Stimulated activated effector memory CD8-positive, alpha-beta T cell treated with anti-CD3 and anti-CD28 coated beads, Interleukin-12 subunit alpha, Interleukin-12 subunit beta, amount 100 ng/mL, for 72 hours (primary cell): ENCODE measurements at regions not wholly inside any gene's neighbourhood (a gene's known extent, or its start where the extent isn't known, plus 50 kb on each side); places are given as distances from the start of the nearest gene placed in this dataset.
A peak's percentile ranks its signal among the peaks of the same experiment; 100 is the strongest.
"Not testable (repeated sequence)": the region's sequence is repeated elsewhere in the genome, so short reads cannot be mapped to it uniquely, and the experiment has no call there.

ENCODE experiments used
- ATAC-seq: fragments of 150-1000 bp; cut with Tn5 transposase; 2 replicates; pipeline ENCODE4 v1.10.0; 2021
- DNase-seq, 2 donors: peaks; one replicate each; pipeline ENCODE4 v3.0.0; 2021 to 2022; ENCODE audit warnings: low spot score in 2 of 2
- H3K27ac Mint-ChIP-seq: one replicate; pipeline ENCODE4 v1.8.0; 2022; ENCODE audit warnings: mild to moderate bottlenecking, mixed read lengths
- H3K36me3 Mint-ChIP-seq: one replicate; pipeline ENCODE4 v1.8.0; 2022; ENCODE audit warnings: mild to moderate bottlenecking, mixed read lengths
- H3K4me1 Mint-ChIP-seq: one replicate; pipeline ENCODE4 v1.8.0; 2022; ENCODE audit warnings: mixed read lengths
- H3K4me3 Mint-ChIP-seq: one replicate; pipeline ENCODE4 v1.8.0; 2022; ENCODE audit warnings: mild to moderate bottlenecking, mixed read lengths
- H3K9me3 Mint-ChIP-seq: one replicate; pipeline ENCODE4 v1.8.0; 2022; ENCODE audit warnings: mixed read lengths

DNA sequence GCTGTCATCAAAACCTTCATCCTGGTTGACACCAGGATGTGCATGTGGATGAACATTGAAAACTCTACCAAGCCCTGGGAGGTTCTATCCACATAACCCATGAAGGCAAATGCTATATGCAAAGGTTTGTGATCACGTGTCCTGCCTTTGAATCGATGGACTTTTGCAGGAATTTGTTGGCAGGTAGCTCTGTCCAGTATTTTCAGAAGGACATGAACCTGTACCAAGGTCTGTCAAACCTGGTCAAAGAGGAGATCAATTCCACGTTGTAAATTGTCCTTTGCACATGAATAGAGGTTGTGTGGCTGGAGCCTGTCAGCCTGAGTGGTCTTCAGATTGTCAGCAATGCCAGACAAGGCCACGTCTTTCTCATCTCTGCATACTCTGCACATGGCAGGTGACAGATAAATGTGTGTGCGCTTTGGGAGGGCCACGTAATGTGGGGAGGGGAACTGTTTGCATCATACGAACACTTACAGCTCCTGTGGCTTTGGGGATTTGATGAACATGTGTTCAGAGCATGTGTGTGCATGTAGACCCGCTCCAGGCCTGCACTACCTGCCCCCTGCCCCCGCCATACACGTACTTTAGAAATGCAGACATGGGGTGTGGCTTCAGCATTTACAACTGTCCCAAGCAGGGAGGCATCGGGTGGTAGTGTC is 169.1 kb downstream of the ERMARD start:
- no peak overlapping the region for H3K27ac Mint-ChIP-seq
- peaks cover 6% of the 10 kb centered on the region for H3K4me1 Mint-ChIP-seq
- H3K36me3 Mint-ChIP-seq: no peaks in the 10 kb centered on the region
- DNase-seq: no peak
- no peak for ATAC-seq
- no peaks in the 10 kb centered on the region for H3K9me3 Mint-ChIP-seq
- H3K4me3 Mint-ChIP-seq: no peak overlapping the region

DNA sequence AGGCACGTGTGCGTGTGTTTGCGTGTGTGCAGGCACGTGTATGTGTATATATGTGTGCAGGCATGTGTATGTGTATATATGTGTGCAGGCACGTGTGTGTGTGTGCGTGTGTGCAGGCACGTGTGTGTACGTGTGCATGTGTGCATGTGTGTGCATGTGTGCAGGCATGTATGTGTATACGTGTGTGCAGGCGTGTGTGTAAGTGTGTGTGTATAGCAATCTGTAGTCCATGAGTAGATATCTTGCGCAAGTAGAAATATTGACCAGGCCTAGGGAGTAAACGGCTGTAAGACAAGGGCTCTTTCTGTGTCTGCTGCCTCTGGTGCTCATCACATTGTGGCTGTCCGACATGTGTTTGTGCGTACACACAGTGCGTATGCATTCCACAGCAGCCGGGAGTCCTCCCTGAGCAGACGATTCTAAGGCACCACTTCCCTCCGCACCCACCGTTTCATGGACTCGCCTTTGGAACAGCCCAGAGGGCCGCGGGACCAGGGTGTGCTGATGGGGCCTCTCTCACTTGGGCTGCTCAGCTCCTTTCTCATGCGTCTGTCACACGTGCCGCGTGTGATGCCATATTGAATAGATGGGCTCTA is 167.6 kb downstream of the ERMARD start:
- Mint-ChIP-seq H3K4me1 (peaks cover 6% of the 10 kb centered on the region), H3K27ac (no peak overlapping the region), H3K4me3 (no peak overlapping the region)

DNA sequence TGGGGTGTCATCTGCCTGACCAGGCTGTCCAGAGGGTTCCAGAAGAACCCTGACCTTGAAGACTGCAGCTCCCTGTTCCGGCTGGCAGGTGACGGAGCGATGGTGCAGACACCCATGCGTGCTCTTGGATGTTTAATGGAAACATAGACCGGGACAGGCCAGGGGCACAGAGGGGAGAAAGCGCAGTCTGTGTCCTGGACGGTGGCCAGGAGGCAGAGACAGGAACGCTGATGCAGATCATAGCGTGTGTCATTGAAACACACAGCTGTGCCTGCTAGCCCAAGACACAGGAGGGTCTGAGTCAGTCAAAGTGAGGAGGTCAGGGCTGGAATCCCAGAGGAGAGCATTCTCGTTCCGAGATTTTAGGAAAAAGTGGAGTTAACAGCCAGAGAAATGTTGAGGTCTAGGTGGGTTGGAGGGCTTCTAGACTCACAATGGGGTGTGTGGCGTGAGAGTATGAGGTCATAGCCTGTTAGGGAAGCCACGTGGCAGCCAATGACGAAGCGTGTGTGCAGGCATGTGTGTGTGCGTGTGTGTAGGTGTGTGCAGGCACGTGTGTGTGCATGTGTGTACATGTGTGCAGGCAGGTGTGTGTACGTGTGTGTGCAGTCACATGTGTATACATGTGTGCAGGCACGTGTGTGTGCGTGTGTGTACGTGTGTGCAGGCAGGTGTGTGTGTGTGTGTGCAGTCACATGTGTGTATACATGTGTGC is 167.0 kb downstream of the ERMARD start:
- H3K36me3 Mint-ChIP-seq: no peaks in the 10 kb centered on the region
- no peak for ATAC-seq
- no peaks in the 10 kb centered on the region for H3K9me3 Mint-ChIP-seq
- no peak for DNase-seq
- no peak overlapping the region for H3K4me3 Mint-ChIP-seq
- H3K4me1 Mint-ChIP-seq: peaks cover 6% of the 10 kb centered on the region
- no peak overlapping the region for H3K27ac Mint-ChIP-seq

More for the DNA sequence above, 167.6 kb downstream of the ERMARD start:
- DNase-seq (no peak), ATAC-seq (no peak)
- Mint-ChIP-seq H3K9me3 (no peaks in the 10 kb centered on the region), H3K36me3 (no peaks in the 10 kb centered on the region)

DNA sequence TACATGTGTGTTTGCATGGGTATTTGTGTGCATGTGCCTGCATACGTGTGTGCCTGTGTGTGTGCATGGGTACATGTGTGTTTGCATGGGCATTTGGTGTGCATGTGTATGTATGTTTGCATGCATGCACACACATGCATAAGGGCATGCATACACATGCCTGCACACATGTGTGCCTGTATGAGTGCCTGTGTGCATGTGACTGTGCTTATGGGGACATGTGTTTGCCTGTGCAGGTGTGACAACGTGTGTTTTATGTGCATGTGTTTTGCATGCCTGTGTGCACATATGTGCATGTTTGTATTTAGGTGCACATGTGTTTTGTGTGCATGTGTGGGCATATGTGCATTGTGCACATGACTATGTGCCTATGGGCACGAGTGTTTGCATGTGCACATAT is 165.7 kb downstream of the ERMARD start:
- Mint-ChIP-seq H3K4me3 (no peak overlapping the region), H3K36me3 (no peaks in the 10 kb centered on the region), H3K27ac (no peak overlapping the region), H3K4me1 (peaks cover 15% of the 10 kb centered on the region), H3K9me3 (no peaks in the 10 kb centered on the region)
- DNase-seq (no peak), ATAC-seq (no peak)

DNA sequence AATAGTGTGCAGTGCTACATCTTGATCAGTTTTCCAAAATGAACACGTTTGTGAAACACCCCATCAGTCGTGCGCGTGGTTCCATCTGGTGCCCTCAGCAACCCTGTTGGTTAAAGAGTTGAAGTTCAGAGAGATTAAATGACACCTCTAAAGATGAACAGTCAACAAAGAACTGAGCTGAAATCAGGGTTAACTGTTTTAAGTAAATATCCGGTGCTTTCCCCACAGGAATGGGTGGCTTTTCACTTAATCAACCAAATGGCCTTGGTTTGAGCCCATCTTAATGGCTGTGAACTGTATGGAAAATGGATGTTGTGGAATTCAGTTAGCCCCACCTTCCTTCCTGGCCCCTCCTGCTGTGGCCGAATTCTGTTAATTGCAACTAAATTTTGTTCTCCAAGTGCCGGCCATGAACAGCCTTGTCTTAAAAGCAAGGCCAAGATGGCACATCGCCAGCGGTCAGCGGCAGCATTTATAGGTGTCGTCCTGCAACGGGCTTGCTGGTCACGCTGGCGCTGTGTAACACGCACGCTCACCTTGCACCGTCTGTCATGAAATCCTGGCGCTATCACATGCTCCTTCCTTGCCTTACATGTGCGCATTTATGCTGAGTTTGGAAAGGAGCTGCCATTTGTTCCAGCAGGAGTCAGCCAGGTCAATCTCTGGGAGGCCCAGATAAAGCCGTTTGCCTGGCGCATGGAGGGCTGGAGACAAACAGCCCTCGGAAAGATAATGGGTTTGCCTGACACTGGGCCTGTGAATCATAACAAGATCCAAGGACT is 164.5 kb downstream of the ERMARD start:
- Mint-ChIP-seq H3K9me3 (no peaks in the 10 kb centered on the region), H3K36me3 (no peaks in the 10 kb centered on the region)
- no peak for DNase-seq

DNA sequence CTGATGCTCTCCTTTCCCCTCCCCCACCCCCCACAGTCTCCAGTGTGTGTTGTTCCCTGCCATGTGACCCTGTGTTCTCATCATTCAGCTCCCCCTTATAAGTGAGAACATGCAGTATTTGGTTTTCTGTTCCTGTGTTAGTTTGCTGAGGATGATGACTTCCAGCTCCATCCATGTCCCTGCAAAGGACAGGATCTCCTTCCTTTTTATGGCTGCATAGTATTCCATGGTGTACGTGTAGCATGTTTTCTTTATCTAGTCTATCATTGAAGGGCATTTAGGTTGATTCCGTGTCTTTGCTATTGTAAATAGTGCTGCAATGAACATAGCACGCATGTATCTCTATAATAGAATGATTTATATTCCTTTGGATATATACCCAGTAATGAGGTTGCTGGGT is 162.3 kb downstream of the ERMARD start:
- DNase-seq, H3K27ac Mint-ChIP-seq, H3K9me3 Mint-ChIP-seq, H3K4me3 Mint-ChIP-seq, H3K4me1 Mint-ChIP-seq, H3K36me3 Mint-ChIP-seq, ATAC-seq: not testable (repeated sequence)

More for the DNA sequence above, 164.5 kb downstream of the ERMARD start:
- no peak overlapping the region for H3K4me3 Mint-ChIP-seq
- H3K4me1 Mint-ChIP-seq: peaks cover 9% of the 10 kb centered on the region
- no peak overlapping the region for H3K27ac Mint-ChIP-seq
- ATAC-seq: no peak

DNA sequence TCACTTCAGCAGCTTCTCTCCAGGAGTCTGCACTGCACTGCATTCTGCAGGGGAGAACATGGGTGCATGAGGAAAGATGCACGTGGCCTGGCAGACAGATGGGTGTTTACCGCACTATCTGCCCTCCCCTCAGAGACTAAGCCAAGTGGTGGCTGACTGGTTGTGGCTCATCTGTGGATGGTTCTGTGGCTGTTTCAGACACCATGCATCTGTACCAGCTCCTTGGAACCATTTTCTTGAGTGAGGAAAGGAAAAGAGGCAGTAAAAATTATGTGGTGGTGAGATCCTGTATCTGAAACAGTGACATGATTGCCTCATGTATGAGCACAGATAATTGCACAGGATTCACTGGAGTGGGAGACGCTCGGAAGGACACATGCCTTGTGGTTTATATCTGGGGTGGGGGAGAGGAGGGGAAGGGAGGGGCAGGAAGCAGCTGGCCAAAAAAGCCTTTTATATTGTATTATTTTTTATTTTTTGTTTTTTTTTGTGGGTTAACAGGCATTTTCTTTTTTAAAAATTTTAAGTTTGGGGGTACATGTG is 161.7 kb downstream of the ERMARD start:
- H3K9me3 Mint-ChIP-seq: no peaks in the 10 kb centered on the region
- H3K4me1 Mint-ChIP-seq: peaks cover 9% of the 10 kb centered on the region
- DNase-seq (no peak), ATAC-seq (peak; percentile 16)
- no peak overlapping the region for H3K27ac Mint-ChIP-seq
- no peak overlapping the region for H3K4me3 Mint-ChIP-seq
- no peaks in the 10 kb centered on the region for H3K36me3 Mint-ChIP-seq

DNA sequence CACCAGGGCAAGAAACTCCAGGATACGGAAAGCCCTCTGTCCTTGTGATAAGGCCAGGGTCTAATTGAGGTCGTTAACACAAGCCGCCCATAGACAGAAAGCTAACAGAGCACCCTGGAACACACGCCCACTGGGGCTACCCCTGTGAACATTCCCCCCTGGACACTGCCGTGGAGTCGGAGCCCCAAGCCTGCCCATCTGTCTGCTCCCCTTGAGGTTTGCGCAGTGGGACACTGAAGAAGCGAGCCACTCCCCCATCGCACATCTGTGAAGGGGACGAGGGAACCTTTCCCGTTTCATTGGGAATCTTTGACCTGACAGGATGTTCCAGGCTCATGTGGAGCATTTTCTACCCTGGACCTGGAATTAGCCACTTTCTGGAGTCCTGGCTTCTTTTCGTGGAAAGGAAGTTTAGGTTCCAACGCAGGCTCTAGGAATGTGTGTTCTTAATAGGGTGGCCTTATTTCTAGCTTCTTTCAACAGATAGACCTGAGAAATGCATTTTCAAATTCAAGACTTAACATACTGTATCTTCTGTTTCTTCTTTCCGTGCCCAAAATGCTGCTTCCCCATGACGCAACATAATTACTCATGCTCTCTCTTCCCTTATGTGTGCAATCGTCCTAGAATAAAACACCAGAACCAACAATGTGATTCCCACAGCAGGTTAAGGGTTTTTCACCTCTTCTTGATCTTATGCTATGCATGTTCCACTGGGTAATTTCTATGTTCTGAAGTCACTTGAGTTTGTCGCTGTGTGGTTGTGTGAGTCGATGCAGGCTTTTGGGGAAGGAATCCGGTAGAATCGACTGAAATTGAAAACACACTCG is 161.1 kb downstream of the ERMARD start:
- Mint-ChIP-seq H3K4me3 (no peak overlapping the region), H3K9me3 (no peaks in the 10 kb centered on the region), H3K4me1 (peaks cover 9% of the 10 kb centered on the region), H3K27ac (no peak overlapping the region), H3K36me3 (no peaks in the 10 kb centered on the region)
- DNase-seq (no peak), ATAC-seq (no peak)

DNA sequence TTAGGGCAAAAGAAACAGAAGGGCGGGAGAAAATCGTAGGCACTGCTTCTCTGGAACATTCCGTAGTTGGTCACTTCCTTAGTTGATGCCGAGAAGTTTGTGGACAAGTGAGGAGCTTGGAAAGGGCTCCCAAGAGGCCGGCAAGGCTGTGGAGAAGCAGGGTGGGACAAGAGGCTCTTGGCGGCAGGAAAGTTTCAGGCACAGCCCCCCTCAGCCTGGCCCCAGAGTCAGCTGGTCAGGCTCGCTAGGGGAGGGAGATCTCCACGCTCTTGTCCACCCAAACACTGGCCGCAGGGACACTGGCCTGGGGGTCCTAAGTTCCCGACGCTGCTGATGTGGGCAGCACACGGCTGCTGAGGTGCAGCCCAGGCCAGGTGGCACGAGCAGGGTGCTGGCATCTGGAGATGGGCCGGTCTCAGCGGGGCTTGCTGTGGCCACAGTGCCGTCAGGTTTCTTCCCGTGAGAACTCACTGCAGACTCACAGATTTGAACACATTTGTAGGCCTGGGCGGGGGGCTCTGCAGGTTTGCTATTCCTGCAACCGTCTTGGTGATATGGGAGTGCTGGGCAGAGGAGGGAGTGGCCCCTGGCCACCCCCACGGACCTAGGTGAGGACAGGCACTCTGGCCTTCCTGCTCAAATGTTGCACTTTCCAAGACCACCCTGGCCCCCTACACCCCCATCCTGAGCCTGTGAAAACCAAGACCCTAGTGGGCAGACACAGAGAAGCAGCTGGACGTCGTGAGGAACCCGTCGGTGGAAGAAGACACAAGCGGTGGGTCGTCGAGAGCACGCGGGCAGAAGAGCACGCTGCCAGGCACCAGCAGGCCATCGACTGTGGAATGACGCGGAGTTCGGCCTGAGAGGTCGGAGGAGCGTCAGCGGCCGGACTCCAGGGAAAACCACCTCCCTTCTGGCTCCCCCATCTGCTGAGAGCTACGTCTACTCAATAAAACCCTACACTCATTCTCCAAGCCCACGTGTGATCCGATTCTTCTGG is 160.1 kb downstream of the ERMARD start:
- no peak overlapping the region for H3K27ac Mint-ChIP-seq
- DNase-seq (no peak), ATAC-seq (no peak)
- no peaks in the 10 kb centered on the region for H3K36me3 Mint-ChIP-seq
- H3K4me1 Mint-ChIP-seq: peaks cover 9% of the 10 kb centered on the region
- H3K4me3 Mint-ChIP-seq: no peak overlapping the region
- H3K9me3 Mint-ChIP-seq: no peaks in the 10 kb centered on the region

DNA sequence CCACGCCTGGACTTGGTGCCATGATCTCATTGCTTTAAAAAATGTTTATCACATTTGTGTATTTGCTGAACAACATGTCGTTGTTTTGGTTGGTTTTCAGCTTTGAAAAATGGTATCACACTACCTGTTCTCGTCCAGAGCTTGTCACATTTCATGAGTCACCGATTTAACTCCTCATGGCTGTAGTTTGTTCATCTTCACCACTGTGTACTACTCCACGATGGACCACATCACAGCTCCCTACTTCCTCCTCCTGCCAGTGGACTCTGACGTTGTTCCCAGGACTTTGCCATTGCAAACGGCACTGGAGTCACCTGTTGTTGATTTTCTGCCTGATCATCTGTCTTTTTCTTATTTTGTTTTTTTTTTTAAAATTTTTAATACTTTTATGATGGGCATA is 157.7 kb downstream of the ERMARD start:
- DNase-seq (no peak), ATAC-seq (no peak)
- H3K4me1 Mint-ChIP-seq: peaks cover 9% of the 10 kb centered on the region
- H3K27ac Mint-ChIP-seq: no peak overlapping the region
- no peaks in the 10 kb centered on the region for H3K36me3 Mint-ChIP-seq
- H3K4me3 Mint-ChIP-seq: no peak overlapping the region
- no peaks in the 10 kb centered on the region for H3K9me3 Mint-ChIP-seq

DNA sequence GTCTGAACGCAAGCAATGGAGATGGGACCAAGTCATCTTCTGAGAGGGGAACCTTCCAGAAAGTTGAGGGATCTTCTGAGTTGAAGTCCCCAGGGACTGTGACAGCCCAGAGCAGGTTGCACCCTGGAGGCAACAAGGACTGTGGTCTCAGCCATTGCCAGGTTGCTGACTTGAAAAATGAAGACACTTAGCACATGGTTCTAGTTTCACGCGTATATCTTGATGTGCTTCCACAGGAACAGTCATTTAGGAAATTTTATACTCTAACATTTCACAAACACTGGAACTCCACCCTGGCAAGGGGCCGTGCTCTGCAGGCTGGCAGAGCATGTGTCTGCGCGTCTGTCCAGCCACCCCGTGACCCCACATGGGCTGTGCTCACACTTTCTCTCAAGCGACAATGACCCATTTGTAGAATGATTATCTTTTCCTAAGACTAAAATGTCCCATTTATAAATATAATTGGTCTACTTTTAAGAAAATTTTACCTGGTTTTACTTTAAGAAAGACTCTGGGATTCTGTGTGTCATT is 157.0 kb downstream of the ERMARD start:
- no peaks in the 10 kb centered on the region for H3K9me3 Mint-ChIP-seq
- no peak overlapping the region for H3K4me3 Mint-ChIP-seq

DNA sequence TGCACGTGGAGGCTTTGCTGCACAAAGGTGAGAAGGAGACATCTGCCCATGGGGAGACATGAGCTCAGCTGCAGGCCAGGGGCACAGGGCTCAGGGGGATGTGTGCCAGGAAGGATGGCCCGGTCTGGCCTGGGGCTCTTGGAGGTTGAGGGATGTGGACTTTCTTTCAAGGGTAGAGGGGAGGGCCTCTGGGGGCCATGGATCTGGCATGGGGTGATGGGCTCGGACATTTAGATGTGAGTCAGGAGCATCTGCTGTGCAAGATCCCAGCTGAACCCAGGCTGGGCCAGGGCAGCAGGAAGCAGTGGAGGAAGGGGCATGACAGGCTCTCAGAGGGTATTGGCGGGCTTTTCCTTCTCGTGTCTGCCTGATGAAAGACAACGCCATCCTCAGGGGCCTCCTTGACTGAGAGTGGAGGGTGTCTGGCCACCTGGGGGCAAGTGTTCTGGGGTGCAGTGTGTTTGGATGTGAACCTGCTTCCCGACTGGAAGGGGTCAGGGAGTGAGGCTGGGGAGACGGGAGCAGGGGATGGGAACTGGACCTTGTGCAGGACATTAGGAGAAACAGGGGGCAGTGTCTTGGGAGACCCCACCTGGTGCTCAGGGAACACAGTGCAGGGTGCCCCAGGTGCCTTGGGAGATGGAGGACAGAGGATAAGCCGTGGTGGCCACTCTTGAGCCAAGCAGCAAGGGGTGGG is 156.1 kb downstream of the ERMARD start:
- Mint-ChIP-seq H3K4me3 (no peak overlapping the region), H3K27ac (no peak overlapping the region), H3K9me3 (no peaks in the 10 kb centered on the region), H3K36me3 (no peaks in the 10 kb centered on the region), H3K4me1 (peaks cover under 1% of the 10 kb centered on the region)
- DNase-seq (no peak), ATAC-seq (peak; percentile 5)

More for the DNA sequence above, 157.0 kb downstream of the ERMARD start:
- no peak overlapping the region for H3K27ac Mint-ChIP-seq
- ATAC-seq (no peak), DNase-seq (no peak)
- no peaks in the 10 kb centered on the region for H3K36me3 Mint-ChIP-seq
- peaks cover 9% of the 10 kb centered on the region for H3K4me1 Mint-ChIP-seq
